GM23338 (cell line): ENCODE measurements at regions not wholly inside any gene's neighbourhood (a gene's known extent, or its start where the extent isn't known, plus 50 kb on each side); places are given as distances from the start of the nearest gene placed in this dataset.
A peak's percentile ranks its signal among the peaks of the same experiment; 100 is the strongest.

Experiments used
- ATAC-seq: fragments of 200-7000 bp; cut with Tn5 transposase; 3 replicates; pipeline ENCODE4 v1.9.1; 2020
- DNase-seq: peaks from one replicate; pipeline ENCODE4 v3.0.0-alpha.2; 2015; ENCODE audit warnings: low spot score
- H2AFZ ChIP-seq: fragments of 200-600 bp; sonication (generic); 2 replicates; pipeline ENCODE4 v1.8.0; 2016; ENCODE audit warnings: antibody characterized with exemption, mild to moderate bottlenecking, moderate library complexity
- H3F3A ChIP-seq: fragments of 200-600 bp; sonication (generic); replicated peaks from 2 replicates; pipeline ENCODE4 v1.8.0; 2017; ENCODE audit warnings: antibody characterized with exemption, mixed run types, low read depth
- H3K27ac ChIP-seq: fragments of 200-600 bp; sonication (generic); 2 replicates; pipeline ENCODE4 v1.6.1; 2016; ENCODE audit warnings: low read depth
- H3K27me3 ChIP-seq: fragments of 200-600 bp; sonication (generic); 2 replicates; pipeline ENCODE4 v1.8.0; 2016; ENCODE audit warnings: mild to moderate bottlenecking, mixed run types, moderate library complexity; ENCODE audit not compliant: insufficient read depth
- H3K36me3 ChIP-seq: fragments of 200-600 bp; sonication (generic); 2 replicates; pipeline ENCODE4 v1.8.0; 2016; ENCODE audit warnings: mild to moderate bottlenecking; ENCODE audit not compliant: insufficient read depth
- H3K4me1 ChIP-seq: fragments of 200-600 bp; sonication (generic); 2 replicates; pipeline ENCODE4 v1.8.0; 2016; ENCODE audit warnings: mild to moderate bottlenecking, moderate library complexity; ENCODE audit not compliant: insufficient read depth
- H3K4me2 ChIP-seq: fragments of 200-600 bp; sonication (generic); 2 replicates; pipeline ENCODE4 v1.7.1; 2017; ENCODE audit warnings: mixed run types
- H3K4me3 ChIP-seq: fragments of 200-600 bp; sonication (generic); 2 replicates; pipeline ENCODE4 v1.6.1; 2016; ENCODE audit warnings: mixed run types
- H3K79me2 ChIP-seq: fragments of 200-600 bp; sonication (generic); replicated peaks from 2 replicates; pipeline ENCODE4 v1.8.0; 2017; ENCODE audit warnings: mild to moderate bottlenecking; ENCODE audit not compliant: insufficient read depth
- H3K9me2 ChIP-seq: fragments of 200-600 bp; sonication (generic); 2 replicates; pipeline ENCODE4 v1.8.0; 2017; ENCODE audit not compliant: insufficient read depth
- H4K20me1 ChIP-seq: fragments of 200-600 bp; sonication (generic); replicated peaks from 2 replicates; pipeline ENCODE4 v1.8.0; 2017; ENCODE audit warnings: mild to moderate bottlenecking; ENCODE audit not compliant: insufficient read depth
- H3K27ac Mint-ChIP-seq: 2 replicates; pipeline ENCODE4 v1.8.0; 2020; ENCODE audit warnings: inconsistent platforms, mild to moderate bottlenecking, moderate library complexity, mixed read lengths
- H3K27me3 Mint-ChIP-seq: 3 replicates; pipeline ENCODE4 v1.8.0; 2022; ENCODE audit warnings: low read depth, mild to moderate bottlenecking, moderate library complexity, mixed read lengths, inconsistent platforms; ENCODE audit not compliant: insufficient read depth, poor library complexity
- H3K36me3 Mint-ChIP-seq: 3 replicates; pipeline ENCODE4 v1.8.0; 2021; ENCODE audit warnings: low read depth, mild to moderate bottlenecking, inconsistent platforms, moderate library complexity, mixed read lengths
- H3K4me1 Mint-ChIP-seq: 3 replicates; pipeline ENCODE4 v1.8.0; 2020; ENCODE audit warnings: mild to moderate bottlenecking, inconsistent platforms, mixed read lengths
- H3K4me3 Mint-ChIP-seq: 3 replicates; pipeline ENCODE4 v1.8.0; 2021; ENCODE audit warnings: moderate library complexity, mild to moderate bottlenecking, inconsistent platforms, mixed read lengths
- H3K9me3 Mint-ChIP-seq: 3 replicates; pipeline ENCODE4 v1.8.0; 2020; ENCODE audit warnings: moderate library complexity, mild to moderate bottlenecking, inconsistent platforms, mixed read lengths
- CREB1 ChIP-seq: fragments of 250-450 bp; sonication (Bioruptor Pico); IDR thresholded peaks from 2 replicates; pipeline ENCODE4 v1.5.0; 2020; ENCODE audit warnings: low read depth, mild to moderate bottlenecking, moderate library complexity
- EZH2 ChIP-seq: fragments of 200-600 bp; sonication (generic); IDR thresholded peaks from one replicate; pipeline ENCODE4 v1.8.0; 2017; ENCODE audit warnings: antibody characterized with exemption, mild to moderate bottlenecking, low read depth; ENCODE audit not compliant: unreplicated experiment
- EZH2phosphoT487 ChIP-seq: fragments of 200-600 bp; sonication (generic); IDR thresholded peaks from one replicate; pipeline ENCODE4 v1.8.1; 2018; ENCODE audit warnings: antibody characterized with exemption; ENCODE audit not compliant: unreplicated experiment
- JUNB ChIP-seq: IDR thresholded peaks from one replicate; pipeline ENCODE4 v1.6.1; 2016; ENCODE audit warnings: antibody characterized with exemption; ENCODE audit not compliant: unreplicated experiment
- NANOG ChIP-seq: IDR thresholded peaks from 2 replicates; pipeline ENCODE4 v1.6.1; 2016; ENCODE audit warnings: antibody characterized with exemption, borderline replicate concordance
- POLR2AphosphoS5 ChIP-seq: IDR thresholded peaks from 2 replicates; pipeline ENCODE4 v1.6.1; 2016; ENCODE audit warnings: antibody characterized with exemption, low read depth
- STAT1 ChIP-seq: IDR thresholded peaks from one replicate; pipeline ENCODE4 v1.6.1; 2016; ENCODE audit warnings: antibody characterized with exemption; ENCODE audit not compliant: unreplicated experiment
- ZNF114 ChIP-seq: fragments of 250-450 bp; sonication (Bioruptor Pico); IDR thresholded peaks from 2 replicates; pipeline ENCODE4 v1.5.0; 2020; ENCODE audit warnings: mild to moderate bottlenecking, moderate library complexity
- ZNF331 ChIP-seq: fragments of 250-450 bp; sonication (Bioruptor Pico); IDR thresholded peaks from 2 replicates; pipeline ENCODE4 v1.5.0; 2020; ENCODE audit warnings: low read depth, mild to moderate bottlenecking, moderate library complexity
- ZNF462 ChIP-seq: fragments of 250-450 bp; sonication (Bioruptor Pico); IDR thresholded peaks from 2 replicates; pipeline ENCODE4 v1.5.0; 2020; ENCODE audit warnings: mild to moderate bottlenecking, moderate library complexity
- TF ChIP-seq, protein P1 (sequence below): IDR thresholded peaks from 2 replicates; pipeline ENCODE4 v1.6.1; 2016; ENCODE audit warnings: antibody characterized with exemption
- TF ChIP-seq, protein P2 (sequence below), 2 experiments: fragments of 200-600 bp in 1 of 2; sonication (generic) in 1 of 2; conservative IDR thresholded peaks; 2 replicates each; pipeline versions ENCODE4 v1.5.1 to v1.6.1; 2016 to 2017; ENCODE audit warnings: antibody characterized with exemption in 2 of 2, low read depth in 2 of 2, mild to moderate bottlenecking in 2 of 2, moderate library complexity in 1 of 2
- TF ChIP-seq, protein P3 (sequence below): IDR thresholded peaks from one replicate; pipeline ENCODE4 v1.6.1; 2018; ENCODE audit warnings: antibody characterized with exemption; ENCODE audit not compliant: unreplicated experiment

- no peaks in the 10 kb centered on the region for H3K36me3 ChIP-seq
- DNase-seq (peak; percentile 14), ATAC-seq (no peak)
- no peak overlapping the region for H3K4me3 ChIP-seq
- H4K20me1 ChIP-seq, result no peaks in the 10 kb centered on the region
- Mint-ChIP-seq H3K36me3 (peaks cover 44% of the 10 kb centered on the region), H3K9me3 (peaks cover 95% of the 10 kb centered on the region), H3K4me3 (no peak overlapping the region), H3K4me1 (no peaks in the 10 kb centered on the region), H3K27ac (no peak overlapping the region), H3K27me3 (peaks cover 8% of the 10 kb centered on the region)
- H3F3A ChIP-seq, result no peaks in the 10 kb centered on the region
- no peaks in the 10 kb centered on the region for H3K27me3 ChIP-seq
- H3K4me1 ChIP-seq, result no peaks in the 10 kb centered on the region
- no peak overlapping the region for H3K27ac ChIP-seq
- TF ChIP-seq NANOG (no peak), ZNF331 (CRISPR knock-in tag) (no peak), EZH2 (no peak), ZNF114 (no peak), CREB1 (CRISPR knock-in tag) (no peak), JUNB (no peak), ZNF462 (CRISPR knock-in tag) (no peak), STAT1 (no peak), POLR2AphosphoS5 (no peak), EZH2phosphoT487 (no peak)
- TF ChIP-seq, protein P1, sequence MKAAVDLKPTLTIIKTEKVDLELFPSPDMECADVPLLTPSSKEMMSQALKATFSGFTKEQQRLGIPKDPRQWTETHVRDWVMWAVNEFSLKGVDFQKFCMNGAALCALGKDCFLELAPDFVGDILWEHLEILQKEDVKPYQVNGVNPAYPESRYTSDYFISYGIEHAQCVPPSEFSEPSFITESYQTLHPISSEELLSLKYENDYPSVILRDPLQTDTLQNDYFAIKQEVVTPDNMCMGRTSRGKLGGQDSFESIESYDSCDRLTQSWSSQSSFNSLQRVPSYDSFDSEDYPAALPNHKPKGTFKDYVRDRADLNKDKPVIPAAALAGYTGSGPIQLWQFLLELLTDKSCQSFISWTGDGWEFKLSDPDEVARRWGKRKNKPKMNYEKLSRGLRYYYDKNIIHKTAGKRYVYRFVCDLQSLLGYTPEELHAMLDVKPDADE, result no peak
- TF ChIP-seq, protein P2, sequence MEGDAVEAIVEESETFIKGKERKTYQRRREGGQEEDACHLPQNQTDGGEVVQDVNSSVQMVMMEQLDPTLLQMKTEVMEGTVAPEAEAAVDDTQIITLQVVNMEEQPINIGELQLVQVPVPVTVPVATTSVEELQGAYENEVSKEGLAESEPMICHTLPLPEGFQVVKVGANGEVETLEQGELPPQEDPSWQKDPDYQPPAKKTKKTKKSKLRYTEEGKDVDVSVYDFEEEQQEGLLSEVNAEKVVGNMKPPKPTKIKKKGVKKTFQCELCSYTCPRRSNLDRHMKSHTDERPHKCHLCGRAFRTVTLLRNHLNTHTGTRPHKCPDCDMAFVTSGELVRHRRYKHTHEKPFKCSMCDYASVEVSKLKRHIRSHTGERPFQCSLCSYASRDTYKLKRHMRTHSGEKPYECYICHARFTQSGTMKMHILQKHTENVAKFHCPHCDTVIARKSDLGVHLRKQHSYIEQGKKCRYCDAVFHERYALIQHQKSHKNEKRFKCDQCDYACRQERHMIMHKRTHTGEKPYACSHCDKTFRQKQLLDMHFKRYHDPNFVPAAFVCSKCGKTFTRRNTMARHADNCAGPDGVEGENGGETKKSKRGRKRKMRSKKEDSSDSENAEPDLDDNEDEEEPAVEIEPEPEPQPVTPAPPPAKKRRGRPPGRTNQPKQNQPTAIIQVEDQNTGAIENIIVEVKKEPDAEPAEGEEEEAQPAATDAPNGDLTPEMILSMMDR (conservative IDR thresholded peaks at IDR 0.05; ENCODE audit: low read depth in 2 of 2), result no peak
- TF ChIP-seq, protein P3, sequence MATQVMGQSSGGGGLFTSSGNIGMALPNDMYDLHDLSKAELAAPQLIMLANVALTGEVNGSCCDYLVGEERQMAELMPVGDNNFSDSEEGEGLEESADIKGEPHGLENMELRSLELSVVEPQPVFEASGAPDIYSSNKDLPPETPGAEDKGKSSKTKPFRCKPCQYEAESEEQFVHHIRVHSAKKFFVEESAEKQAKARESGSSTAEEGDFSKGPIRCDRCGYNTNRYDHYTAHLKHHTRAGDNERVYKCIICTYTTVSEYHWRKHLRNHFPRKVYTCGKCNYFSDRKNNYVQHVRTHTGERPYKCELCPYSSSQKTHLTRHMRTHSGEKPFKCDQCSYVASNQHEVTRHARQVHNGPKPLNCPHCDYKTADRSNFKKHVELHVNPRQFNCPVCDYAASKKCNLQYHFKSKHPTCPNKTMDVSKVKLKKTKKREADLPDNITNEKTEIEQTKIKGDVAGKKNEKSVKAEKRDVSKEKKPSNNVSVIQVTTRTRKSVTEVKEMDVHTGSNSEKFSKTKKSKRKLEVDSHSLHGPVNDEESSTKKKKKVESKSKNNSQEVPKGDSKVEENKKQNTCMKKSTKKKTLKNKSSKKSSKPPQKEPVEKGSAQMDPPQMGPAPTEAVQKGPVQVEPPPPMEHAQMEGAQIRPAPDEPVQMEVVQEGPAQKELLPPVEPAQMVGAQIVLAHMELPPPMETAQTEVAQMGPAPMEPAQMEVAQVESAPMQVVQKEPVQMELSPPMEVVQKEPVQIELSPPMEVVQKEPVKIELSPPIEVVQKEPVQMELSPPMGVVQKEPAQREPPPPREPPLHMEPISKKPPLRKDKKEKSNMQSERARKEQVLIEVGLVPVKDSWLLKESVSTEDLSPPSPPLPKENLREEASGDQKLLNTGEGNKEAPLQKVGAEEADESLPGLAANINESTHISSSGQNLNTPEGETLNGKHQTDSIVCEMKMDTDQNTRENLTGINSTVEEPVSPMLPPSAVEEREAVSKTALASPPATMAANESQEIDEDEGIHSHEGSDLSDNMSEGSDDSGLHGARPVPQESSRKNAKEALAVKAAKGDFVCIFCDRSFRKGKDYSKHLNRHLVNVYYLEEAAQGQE, result no peak
- H3K9me2 ChIP-seq, result no peaks in the 10 kb centered on the region
- no peaks in the 10 kb centered on the region for H3K79me2 ChIP-seq
- H2AFZ ChIP-seq, result no peak overlapping the region
- H3K4me2 ChIP-seq, result no peak overlapping the region
Observed at GRCh38 chr18:78099979-78100588, 850.4 kb downstream of the GALR1 start.
